Activated T-helper 1 cell treated with anti-CD3 and anti-CD28 coated beads, Interleukin-2, amount 50 U/mL, for 16 hours (primary cell): ENCODE measurements at regions not wholly inside any gene's neighbourhood (a gene's known extent, or its start where the extent isn't known, plus 50 kb on each side); places are given as distances from the start of the nearest gene placed in this dataset.
"Not testable (repeated sequence)": the region's sequence is repeated elsewhere in the genome, so short reads cannot be mapped to it uniquely, and the experiment has no call there.

Experiments used
- DNase-seq, 2 donors: peaks; one replicate each; pipeline ENCODE4 v3.0.0-alpha.2; 2020; ENCODE audit warnings: low read depth in 1 of 2, low spot score in 1 of 2

GRCh38 chr11:116028506-116028905 is 524.3 kb upstream of the CADM1 start:
- not testable (repeated sequence) for DNase-seq

- no peak for DNase-seq
These were observed 495.2 kb upstream of the CADM1 start for GRCh38 chr11:115999437-115999836.

- DNase-seq: no peak
These were observed 492.6 kb upstream of the CADM1 start for GRCh38 chr11:115996808-115997188.

GRCh38 chr11:115996125-115996807 is 492.1 kb upstream of the CADM1 start:
- DNase-seq: no peak

GRCh38 chr11:115993590-115993989 is 489.4 kb upstream of the CADM1 start:
- DNase-seq: no peak

- no peak for DNase-seq
These were observed 485.8 kb upstream of the CADM1 start for GRCh38 chr11:115990004-115990447.

- no peak for DNase-seq
These were observed 481.7 kb upstream of the CADM1 start for GRCh38 chr11:115985896-115986295.

- no peak for DNase-seq
These were observed 480.0 kb upstream of the CADM1 start for GRCh38 chr11:115984228-115984627.

- no peak for DNase-seq
These were observed 478.5 kb upstream of the CADM1 start for GRCh38 chr11:115982666-115983065.

GRCh38 chr11:115981814-115982471 is 477.7 kb upstream of the CADM1 start:
- no peak for DNase-seq

GRCh38 chr11:115981104-115981481 is 476.9 kb upstream of the CADM1 start:
- DNase-seq: no peak

GRCh38 chr11:115980337-115981103 is 476.3 kb upstream of the CADM1 start:
- DNase-seq: no peak

GRCh38 chr11:115974703-115975102 is 470.5 kb upstream of the CADM1 start:
- DNase-seq: no peak

- not testable (repeated sequence) for DNase-seq
These were observed 463.0 kb upstream of the CADM1 start for GRCh38 chr11:115967203-115967602.

GRCh38 chr11:115965767-115966504 is 461.7 kb upstream of the CADM1 start:
- no peak for DNase-seq

- DNase-seq: no peak
These were observed 459.9 kb upstream of the CADM1 start for GRCh38 chr11:115964091-115964490.

GRCh38 chr11:115963156-115963555 is 458.9 kb upstream of the CADM1 start:
- DNase-seq: no peak

GRCh38 chr11:115961159-115962003 is 457.2 kb upstream of the CADM1 start:
- DNase-seq: no peak

- no peak for DNase-seq
These were observed 454.9 kb upstream of the CADM1 start for GRCh38 chr11:115959081-115959486.
